Endothelial cell of umbilical vein (primary cell): ENCODE measurements at regions not wholly inside any gene's neighbourhood (a gene's known extent, or its start where the extent isn't known, plus 50 kb on each side); places are given as distances from the start of the nearest gene placed in this dataset.
A peak's percentile ranks its signal among the peaks of the same experiment; 100 is the strongest.

Source experiments
- BruUV-seq: library from RNA; stranded (reverse); fragments of 400-500 nt; replicated peaks from 2 replicates; lab custom pipeline; 2021; lab: Mats Ljungman, UMichigan
- CTCF ChIA-PET: fragments of 300-600, 350-600 bp; sonication (Branson Sonifier 250); formaldehyde crosslinking; loops from one replicate; lab custom pipeline; 2021; ENCODE audit warnings: antibody characterized with exemption, inconsistent platforms; lab: Charles Lee
- POLR2A ChIA-PET: fragments of 300-600, 350-600 bp; sonication (Branson Sonifier 250); formaldehyde crosslinking; loops from one replicate; lab custom pipeline; 2021; ENCODE audit warnings: antibody characterized with exemption, inconsistent platforms; lab: Charles Lee
- DNase-seq: peaks from one replicate; pipeline ENCODE4 v3.0.0-alpha.2; 2011; ENCODE audit warnings: low read depth, low spot score
- FAIRE-seq: peaks from 2 replicates; lab custom pipeline; 2011; peaks lifted over from hg19 to GRCh38; lab: Jason Lieb, UNC
- H2AFZ ChIP-seq: 2 replicates; pipeline ENCODE4 v1.6.0; 2012; ENCODE audit warnings: low read depth, low read length, control low read depth, inconsistent platforms
- H3K27ac ChIP-seq: 2 replicates; pipeline ENCODE4 v1.5.1; 2011; ENCODE audit warnings: low read depth, mild to moderate bottlenecking, control low read depth, low read length, moderate library complexity; ENCODE audit not compliant: insufficient read depth
- H3K27me3 ChIP-seq, 2 experiments: 2 replicates each; pipeline versions ENCODE4 v1.6.0 to v1.6.1; 2011; ENCODE audit warnings: low read length in 2 of 2, mixed read lengths in 1 of 2; ENCODE audit not compliant: control insufficient read depth in 2 of 2, insufficient read depth in 2 of 2
- H3K36me3 ChIP-seq, 2 experiments: 2 replicates in 1 of 2; 3 replicates in 1 of 2; pipeline ENCODE4 v1.5.1; 2011; ENCODE audit warnings: low read length in 2 of 2, mild to moderate bottlenecking in 1 of 2, moderate library complexity in 1 of 2; ENCODE audit not compliant: control insufficient read depth in 2 of 2, insufficient read depth in 2 of 2; ENCODE audit errors: extremely low read depth in 1 of 2
- H3K4me1 ChIP-seq: 3 replicates; pipeline ENCODE4 v1.5.1; 2011; ENCODE audit warnings: mild to moderate bottlenecking, low read length; ENCODE audit not compliant: control insufficient read depth, insufficient read depth; ENCODE audit errors: extremely low read depth
- H3K4me2 ChIP-seq: 2 replicates; pipeline ENCODE4 v1.6.1; 2011; ENCODE audit warnings: low read length, control low read depth, mixed read lengths; ENCODE audit not compliant: insufficient read depth
- H3K4me3 ChIP-seq, 3 experiments: fragments of 200-600 bp in 1 of 3; sonication (generic), shearing (Covaris generic) in 1 of 3; replicated peaks in 1 of 3; 2 replicates each; pipeline ENCODE4 v1.5.1; 2011 to 2016; ENCODE audit warnings: control low read depth in 3 of 3, low read length in 3 of 3, mild to moderate bottlenecking in 2 of 3, inconsistent platforms in 1 of 3, low read depth in 1 of 3, moderate library complexity in 1 of 3; ENCODE audit not compliant: insufficient read depth in 1 of 3
- H3K79me2 ChIP-seq: 2 replicates; pipeline ENCODE4 v1.6.0; 2012; ENCODE audit warnings: low read length, inconsistent platforms; ENCODE audit not compliant: control insufficient read depth, insufficient read depth
- H3K9ac ChIP-seq: replicated peaks from 2 replicates; pipeline ENCODE3; 2011; ENCODE audit warnings: low read length, control low read depth; ENCODE audit not compliant: insufficient read depth; ENCODE audit errors: extremely low read depth
- H3K9me1 ChIP-seq: replicated peaks from 3 replicates; pipeline ENCODE4 v1.6.0; 2011; ENCODE audit warnings: mild to moderate bottlenecking, low read length; ENCODE audit not compliant: control insufficient read depth, insufficient read depth; ENCODE audit errors: extremely low read depth
- H3K9me3 ChIP-seq: replicated peaks from 2 replicates; pipeline ENCODE4 v1.5.1; 2012; ENCODE audit warnings: low read length, inconsistent platforms; ENCODE audit not compliant: control insufficient read depth, insufficient read depth
- H4K20me1 ChIP-seq: replicated peaks from 2 replicates; pipeline ENCODE3; 2011; ENCODE audit warnings: mild to moderate bottlenecking, low read length; ENCODE audit not compliant: control insufficient read depth, insufficient read depth; ENCODE audit errors: extremely low read depth
- CTCF ChIP-seq, 2 donors: IDR thresholded peaks; 1 replicate in 1 of 2; 2 replicates in 1 of 2; pipeline ENCODE4 v1.5.1; 2011; ENCODE audit warnings: low read length in 2 of 2, mild to moderate bottlenecking in 2 of 2, moderate library complexity in 2 of 2, control low read depth in 1 of 2, inconsistent platforms in 1 of 2, low read depth in 1 of 2; ENCODE audit not compliant: insufficient read depth in 1 of 2; ENCODE audit errors: extremely low read depth in 1 of 2
- EZH2 ChIP-seq: IDR thresholded peaks from 2 replicates; pipeline ENCODE4 v1.6.1; 2012; ENCODE audit warnings: borderline replicate concordance, low read depth, mild to moderate bottlenecking, moderate library complexity, low read length, inconsistent platforms; ENCODE audit not compliant: severe bottlenecking
- FOS ChIP-seq: IDR thresholded peaks from 2 replicates; pipeline ENCODE4 v1.6.1; 2011; ENCODE audit warnings: mild to moderate bottlenecking, low read length, moderate library complexity, borderline replicate concordance; ENCODE audit not compliant: insufficient read depth
- GATA2 ChIP-seq: IDR thresholded peaks from 2 replicates; pipeline ENCODE4 v1.7.0; 2011; ENCODE audit warnings: low read depth, mild to moderate bottlenecking, moderate library complexity, mixed read lengths, low read length; ENCODE audit not compliant: insufficient read length, insufficient read depth
- JUN ChIP-seq: IDR thresholded peaks from 2 replicates; pipeline ENCODE4 v1.6.1; 2011; ENCODE audit warnings: borderline replicate concordance, low read depth; ENCODE audit not compliant: insufficient read length, insufficient read depth
- MYC ChIP-seq: IDR thresholded peaks from one replicate; pipeline ENCODE4 v1.6.1; 2011; ENCODE audit warnings: mild to moderate bottlenecking, low read depth, low read length
- POLR2A ChIP-seq: IDR thresholded peaks from 2 replicates; pipeline ENCODE4 v1.6.1; 2012; ENCODE audit warnings: low read depth, mild to moderate bottlenecking, control low read depth, low read length
- POLR2AphosphoS5 ChIP-seq: IDR thresholded peaks from 2 replicates; pipeline ENCODE4 v1.6.1; 2012; ENCODE audit warnings: low read depth, mild to moderate bottlenecking, control low read depth, low read length, moderate library complexity; ENCODE audit not compliant: insufficient read depth
- dilution Hi-C: fragments of 300-500 bp; cut with MboI; formaldehyde crosslinking; loops from one replicate; pipeline ENCODE4 v1.15.0; 2019; ENCODE audit warnings: low sequenced_read_pairs; ENCODE audit not compliant: extremely low pct_ligation_motif_present
- intact Hi-C: fragments of 100-400 bp; cut with micrococcal nuclease; formaldehyde crosslinking; loops from one replicate; pipeline ENCODE4 v1.10.0; 2022
- TF ChIP-seq, protein P1 (sequence below): IDR thresholded peaks from 2 replicates; pipeline ENCODE4 v1.6.1; 2011; ENCODE audit not compliant: insufficient read depth, insufficient read length

- Histone ChIP-seq H3K9ac (no peak overlapping the region), H3K4me2 (no peak overlapping the region), H3K27ac (no peak overlapping the region), H3K9me3 (no peaks in the 10 kb centered on the region), H3K27me3 (peaks cover 7 to 13% of the 10 kb centered on the region in 2 experiments), H3K79me2 (no peaks in the 10 kb centered on the region), H3K36me3 (no peaks in the 10 kb centered on the region), H3K9me1 (no peaks in the 10 kb centered on the region), H3K4me1 (no peaks in the 10 kb centered on the region), H3K4me3 (no peak overlapping the region), H2AFZ (no peak overlapping the region), H4K20me1 (no peaks in the 10 kb centered on the region)
- TF ChIP-seq, protein P1, sequence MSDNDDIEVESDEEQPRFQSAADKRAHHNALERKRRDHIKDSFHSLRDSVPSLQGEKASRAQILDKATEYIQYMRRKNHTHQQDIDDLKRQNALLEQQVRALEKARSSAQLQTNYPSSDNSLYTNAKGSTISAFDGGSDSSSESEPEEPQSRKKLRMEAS: no peak
- TF ChIP-seq MYC: no peak
- no peak for TF ChIP-seq EZH2
- no peak for TF ChIP-seq GATA2
- TF ChIP-seq CTCF (IDR thresholded peaks at IDR 0.05; ENCODE audit: extremely low read depth in 1 of 2, insufficient read depth in 1 of 2, low read depth in 1 of 2, low read length in 2 of 2): no peak
- TF ChIP-seq POLR2A: no peak
- TF ChIP-seq POLR2AphosphoS5: no peak
- no peak for TF ChIP-seq JUN
- no peak for TF ChIP-seq FOS
- intact Hi-C loops: no loop called here
- CTCF ChIA-PET: interaction anchor here (0.9 kb wide), 1 partner anchor 10 kb away, joined by 3 read pairs; no protein-coding TSS in a partner anchor
- POLR2A ChIA-PET: no interaction called here
- no TSS peak for BruUV-seq
- no peak for DNase-seq
- dilution Hi-C loops: no loop called here
- FAIRE-seq: peak; percentile 24
Measured at GRCh38 chr2:71815701-71816474, 331.8 kb downstream of the CYP26B1 start.
